GM12865 (cell line): ENCODE measurements at regions not wholly inside any gene's neighbourhood (a gene's known extent, or its start where the extent isn't known, plus 50 kb on each side); places are given as distances from the start of the nearest gene placed in this dataset.

Source experiments
- DNase-seq: peaks from one replicate; pipeline ENCODE4 v3.0.0; 2010; ENCODE audit warnings: low read depth
- H3K4me3 ChIP-seq: 2 replicates; pipeline ENCODE4 v1.5.1; 2011; ENCODE audit warnings: mild to moderate bottlenecking, low read depth, low read length, control low read depth
- CTCF ChIP-seq: IDR thresholded peaks from 2 replicates; pipeline ENCODE4 v1.5.1; 2011; ENCODE audit warnings: low read length, control low read depth, low read depth, inconsistent platforms; ENCODE audit not compliant: insufficient read depth; ENCODE audit errors: missing control alignments

DNA sequence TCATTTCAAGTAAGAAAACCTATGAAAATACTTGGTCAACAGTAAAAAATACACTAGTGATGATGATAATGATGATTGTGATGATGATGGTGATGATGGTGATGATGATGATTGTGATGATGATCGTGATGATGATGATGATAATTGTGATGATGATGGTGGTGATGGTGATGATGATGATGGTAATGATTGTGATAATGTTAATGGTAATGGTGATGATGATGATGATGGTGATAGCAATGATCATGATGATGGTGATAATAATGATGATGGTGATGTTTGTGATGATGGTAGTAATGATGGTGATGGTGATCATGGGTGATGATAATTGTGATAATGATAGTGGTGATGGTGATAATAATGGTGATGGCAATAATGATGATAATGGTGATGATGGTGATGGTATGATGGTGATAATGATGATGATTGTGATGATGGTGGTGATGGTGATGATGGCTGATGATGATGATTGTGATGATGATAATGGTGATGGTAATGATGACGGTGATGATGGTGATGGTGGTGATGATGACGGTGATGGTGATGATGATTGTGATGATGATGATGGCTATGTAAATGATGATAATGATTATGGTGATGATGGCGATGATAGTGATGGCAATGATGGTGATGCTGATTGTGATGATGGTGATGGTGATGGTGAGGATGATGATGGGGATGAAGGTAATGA lies 62.1 kb downstream of the VCX3A start:
- no peak for DNase-seq
- no peak for TF ChIP-seq CTCF
- H3K4me3 ChIP-seq = no peak overlapping the region

DNA sequence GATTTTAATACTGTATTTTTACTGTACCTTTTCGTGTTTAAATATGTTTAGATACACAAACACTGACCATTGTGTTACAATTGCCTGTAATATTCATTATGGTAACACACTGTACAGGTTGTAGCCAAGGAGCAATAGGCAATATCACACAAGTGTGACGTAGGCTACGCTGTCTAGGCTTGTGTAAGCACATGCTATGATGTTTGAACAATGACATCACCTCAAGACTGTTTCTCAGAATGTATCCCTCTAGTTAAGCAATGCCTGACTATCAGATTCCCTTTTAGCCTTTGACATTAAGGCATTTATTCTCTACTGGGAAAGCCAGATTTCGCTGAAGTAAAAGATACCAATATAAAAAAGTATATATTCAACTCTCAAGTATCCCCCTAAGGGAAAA lies 66.2 kb downstream of the VCX3A start:
- no peak overlapping the region for H3K4me3 ChIP-seq
- no peak for DNase-seq
- TF ChIP-seq CTCF = no peak

DNA sequence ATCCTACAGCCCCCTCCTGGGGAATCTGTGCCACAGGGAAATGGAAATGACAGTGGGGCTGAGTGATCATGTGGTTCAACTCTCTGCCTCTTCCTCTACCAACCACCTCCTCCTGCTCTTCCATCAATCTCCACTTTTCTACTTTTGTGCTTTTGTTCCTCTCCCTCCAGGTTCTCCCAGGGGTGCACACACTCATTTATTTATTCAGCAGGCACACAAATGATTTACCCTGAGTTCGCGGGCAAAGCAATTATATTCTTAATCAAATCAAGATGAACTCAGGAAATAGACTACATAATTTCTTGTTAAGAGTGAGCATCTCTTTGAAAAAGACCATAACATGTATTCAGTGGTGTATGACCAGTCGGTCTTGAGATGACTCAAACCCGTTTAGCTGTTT lies 69.2 kb downstream of the VCX3A start:
- no peak for TF ChIP-seq CTCF
- H3K4me3 ChIP-seq = no peak overlapping the region
- DNase-seq = no peak

DNA sequence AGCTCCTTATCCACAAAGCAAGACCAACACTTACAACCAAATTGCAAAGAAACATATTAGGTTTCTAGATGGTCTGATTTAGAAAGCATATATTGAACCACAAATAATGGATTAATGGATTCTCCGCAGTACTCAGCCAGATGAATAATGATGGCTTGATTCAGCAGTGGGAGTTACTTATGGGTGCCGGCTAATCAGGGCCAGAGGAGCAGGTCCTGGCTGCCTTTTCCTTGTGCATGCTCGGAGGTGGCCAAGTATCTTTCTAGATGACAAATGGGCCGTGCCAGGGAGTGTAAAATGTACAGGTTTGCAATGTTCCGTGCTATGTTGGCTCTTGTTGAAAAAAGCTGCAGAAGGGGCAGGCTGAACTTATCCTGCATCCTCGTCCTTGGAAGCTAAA lies 70.2 kb downstream of the VCX3A start:
- no peak overlapping the region for H3K4me3 ChIP-seq
- DNase-seq = no peak
- no peak for TF ChIP-seq CTCF

GRCh38 chrX:6460893-6461490 lies 73.9 kb downstream of the VCX3A start:
- DNase-seq = no peak
- no peak for TF ChIP-seq CTCF
- H3K4me3 ChIP-seq = no peak overlapping the region

DNA sequence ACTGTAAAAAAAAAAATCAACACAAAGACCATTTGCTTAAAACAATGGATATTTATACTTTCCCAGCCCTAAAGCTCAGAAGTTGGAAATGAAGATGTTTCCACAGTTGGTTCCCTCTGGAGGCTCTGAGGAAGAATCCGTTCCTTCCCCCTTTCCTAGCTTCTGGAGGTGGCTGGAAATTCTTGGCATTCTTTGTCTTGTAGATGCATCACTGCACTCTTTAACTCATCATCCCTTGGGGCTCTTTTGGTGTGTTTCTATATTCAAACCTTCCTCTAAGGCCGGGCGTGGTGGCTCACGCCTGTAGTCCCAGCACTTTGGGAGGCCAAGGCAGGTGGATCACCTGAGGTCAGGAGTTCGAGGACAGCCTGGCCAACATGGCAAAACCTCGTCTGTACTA lies 78.7 kb downstream of the VCX3A start:
- no peak for TF ChIP-seq CTCF
- no peak overlapping the region for H3K4me3 ChIP-seq
- DNase-seq = no peak

DNA sequence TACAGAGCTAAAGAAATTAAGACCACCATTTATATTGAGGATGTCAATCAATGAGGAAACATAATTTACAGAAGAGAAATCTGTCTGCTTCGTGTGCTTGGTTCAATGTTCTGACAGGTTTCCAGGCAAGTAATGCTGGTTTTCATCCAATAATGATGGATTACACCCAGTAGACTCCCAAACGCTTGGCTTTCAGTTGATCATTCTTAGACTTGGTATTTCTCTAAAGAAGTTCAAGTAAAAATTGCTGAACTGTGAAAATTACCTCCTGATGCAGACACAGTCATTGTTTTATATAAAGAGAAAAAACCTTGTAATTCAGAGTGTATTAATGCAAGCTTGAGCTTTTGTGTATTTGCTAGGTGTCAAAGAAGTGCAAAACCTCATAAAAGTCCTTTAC lies 85.0 kb downstream of the VCX3A start:
- no peak for TF ChIP-seq CTCF
- no peak overlapping the region for H3K4me3 ChIP-seq
- DNase-seq = no peak
